Right kidney (tissue), 1 donor: ENCODE measurements at regions not wholly inside any gene's neighbourhood (a gene's known extent, or its start where the extent isn't known, plus 50 kb on each side); places are given as distances from the start of the nearest gene placed in this dataset.

Source experiments
- DNase-seq: peaks from one replicate; pipeline ENCODE4 v3.0.0-alpha.2; 2016

DNA sequence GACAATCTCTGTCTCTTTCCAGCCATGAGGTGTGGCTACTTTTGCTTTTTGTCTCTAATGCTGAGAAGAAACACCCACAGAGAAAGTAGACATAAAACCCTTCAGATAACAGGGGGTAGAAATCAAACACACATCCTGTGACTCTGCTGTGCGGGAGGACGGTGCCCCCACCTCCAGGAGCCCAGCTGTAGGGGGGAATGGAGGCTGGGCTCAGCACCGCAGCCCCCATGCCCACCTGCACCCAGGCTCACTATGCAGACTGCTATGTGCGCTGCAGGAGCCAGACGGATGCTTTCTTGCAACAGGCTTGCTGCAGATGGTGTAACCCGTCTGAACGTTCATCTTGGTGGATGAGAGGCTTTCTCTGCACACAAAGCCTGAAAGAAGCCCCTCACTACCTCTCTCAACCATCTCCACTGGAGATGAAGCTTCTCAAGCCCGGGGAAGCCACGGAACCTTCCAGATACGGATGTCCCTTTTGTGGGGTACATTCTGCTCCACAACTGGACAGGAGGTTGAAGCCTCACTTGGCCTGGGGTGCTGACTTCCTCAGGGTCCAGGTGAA, 207.2 kb downstream of the GADD45G start:
- no peak for DNase-seq

DNA sequence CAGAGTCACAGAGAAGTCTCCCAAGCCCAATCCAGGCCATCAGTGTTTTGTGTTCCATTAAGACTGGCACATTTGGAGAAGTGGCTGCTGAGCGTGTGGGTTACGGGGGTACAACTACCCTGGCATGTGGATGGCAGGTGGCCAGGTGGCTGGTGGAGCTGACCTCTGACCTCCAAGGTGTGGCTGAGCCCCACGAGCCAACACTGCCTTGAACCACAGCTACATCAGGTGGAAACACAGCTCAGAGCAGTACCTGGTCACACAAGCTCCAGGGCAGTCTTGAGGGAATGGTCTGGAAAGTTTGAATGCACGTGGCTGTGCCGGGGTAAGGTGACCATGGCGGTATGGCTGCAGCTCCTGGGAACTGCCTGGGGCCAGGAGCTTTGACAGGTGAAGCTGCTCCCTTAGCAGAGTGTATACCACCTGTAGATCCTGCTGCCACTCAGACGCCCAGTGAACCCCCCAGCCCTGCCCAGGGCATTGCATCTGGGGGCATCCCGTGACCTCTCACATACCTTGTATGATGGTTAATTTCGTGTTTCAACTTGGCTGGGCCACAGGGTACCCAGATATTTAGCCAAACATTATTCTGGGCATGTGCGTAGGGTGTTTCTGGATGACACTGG, 207.9 kb downstream of the GADD45G start:
- DNase-seq, result no peak

DNA sequence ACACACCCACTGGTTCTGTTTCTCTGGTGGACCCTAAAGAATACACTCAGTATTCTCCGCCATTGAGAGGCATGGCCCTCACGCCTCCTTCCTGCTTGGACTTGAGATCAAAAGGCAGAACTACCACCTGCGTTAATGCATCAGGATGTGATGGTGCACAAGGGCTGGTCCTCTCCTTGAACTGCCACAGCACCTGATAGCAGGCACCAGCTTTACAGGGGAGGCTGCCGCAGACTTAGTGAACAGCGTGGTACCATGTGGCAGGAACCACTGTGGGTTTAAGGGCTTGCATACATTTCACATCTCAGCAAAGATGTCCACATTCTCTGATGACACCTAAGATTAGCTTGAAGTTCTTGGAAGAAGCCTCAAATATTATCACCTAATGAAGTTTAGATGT, 208.7 kb downstream of the GADD45G start:
- DNase-seq, result no peak

DNA sequence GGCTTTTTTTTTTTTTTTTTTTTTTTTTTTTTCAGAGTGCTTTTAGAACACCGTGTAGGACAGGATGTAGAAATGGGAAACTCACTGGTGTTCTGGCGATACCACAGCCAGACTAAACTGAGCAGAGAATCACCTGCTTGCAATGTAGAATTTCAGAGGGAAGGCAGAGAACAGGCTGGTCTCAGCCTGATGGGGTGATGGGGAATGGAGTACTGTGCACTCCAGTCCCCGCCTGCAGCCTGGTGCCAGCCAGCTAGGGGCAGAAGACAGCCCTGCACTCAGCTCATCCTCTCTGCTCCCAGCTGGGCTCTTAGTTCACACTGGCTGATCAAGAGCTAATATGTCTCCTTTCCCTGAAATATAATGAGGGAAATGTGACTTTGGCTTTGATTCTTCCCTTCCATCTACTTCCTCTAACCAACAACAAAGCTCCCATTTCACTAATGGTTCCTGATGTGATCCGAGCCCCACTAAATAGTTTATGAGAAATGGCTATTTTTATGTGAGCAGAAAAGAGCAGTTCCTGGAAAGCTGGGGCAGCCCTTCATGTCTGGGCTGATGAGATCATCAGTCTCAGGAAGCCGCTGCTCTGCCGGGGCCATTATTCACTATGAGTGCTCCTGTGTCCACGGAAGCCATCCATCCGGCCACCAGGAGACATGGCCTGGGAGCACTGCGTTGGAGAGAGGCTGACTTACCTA, 209.7 kb downstream of the GADD45G start:
- DNase-seq, result peak; percentile 40

DNA sequence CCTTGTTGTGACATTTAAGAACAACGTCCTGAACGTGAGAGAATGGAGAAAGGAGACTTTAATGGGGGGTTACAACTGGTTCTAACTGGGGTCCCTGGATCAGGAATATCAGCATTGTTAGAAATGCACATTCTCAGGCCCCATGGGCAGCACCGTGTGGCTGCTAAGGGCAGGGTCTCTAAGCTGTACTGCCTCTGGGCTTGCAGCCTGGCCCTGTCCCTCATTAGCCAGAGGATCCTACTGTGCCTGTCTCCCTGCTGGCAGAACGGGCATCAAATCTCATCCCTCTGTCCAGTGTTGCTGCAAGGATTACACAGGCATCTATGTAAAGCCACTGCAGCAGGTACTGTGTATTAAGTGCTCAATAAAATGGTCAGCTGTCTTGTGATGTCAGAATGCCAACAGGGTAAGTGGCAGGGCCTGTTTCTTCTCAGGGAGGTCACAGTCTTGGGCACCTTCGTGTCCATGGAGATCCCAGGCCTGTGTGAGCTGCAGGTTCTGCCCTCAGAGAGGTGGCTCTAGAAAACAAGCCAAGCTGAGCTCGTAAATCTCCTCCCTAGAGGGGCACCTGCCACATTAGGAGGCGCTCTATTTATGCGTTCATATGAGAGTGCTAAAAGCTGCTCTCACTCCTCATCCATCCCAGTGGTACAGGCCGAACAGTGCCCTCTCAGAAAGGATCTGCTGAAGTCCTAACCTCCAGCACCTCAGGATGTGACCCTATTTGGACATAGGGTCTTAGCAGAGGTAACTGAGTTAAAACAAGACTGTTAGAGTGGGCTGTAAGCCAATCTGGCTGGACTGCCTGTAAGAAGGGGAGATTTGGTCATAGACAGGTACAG, 210.5 kb downstream of the GADD45G start:
- DNase-seq, result no peak

DNA sequence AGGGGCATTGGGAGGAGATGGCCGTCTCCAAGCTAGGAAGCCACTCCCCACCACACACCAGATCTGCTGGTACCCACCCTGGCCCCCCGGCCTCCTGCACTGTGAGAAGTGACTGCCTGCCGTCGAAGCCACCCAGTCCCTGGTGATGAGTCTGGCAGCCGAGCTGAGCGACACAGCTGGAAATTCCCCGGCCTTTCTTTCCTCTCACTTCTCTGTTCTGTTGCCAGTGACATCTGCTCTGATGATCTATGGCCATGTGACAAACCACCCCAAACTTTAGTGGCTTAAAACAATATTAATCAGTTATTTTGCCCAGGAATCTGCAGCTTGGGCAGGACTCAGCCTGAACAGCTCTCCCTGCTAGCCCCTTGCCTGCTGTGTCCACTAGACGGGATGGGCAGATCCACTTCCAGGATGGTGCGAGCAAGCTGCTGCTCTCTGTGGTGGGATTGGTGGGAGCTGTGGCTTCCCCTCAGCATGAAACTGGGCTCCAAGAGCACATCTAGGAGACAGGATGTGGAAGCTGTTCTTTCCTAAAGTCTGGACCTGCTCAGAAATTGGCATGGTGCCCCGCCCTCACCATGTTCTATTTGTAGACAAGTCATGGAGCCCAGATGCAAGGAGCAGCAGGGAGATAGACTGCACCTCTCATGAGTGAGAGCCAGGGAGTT, 211.2 kb downstream of the GADD45G start:
- no peak for DNase-seq

DNA sequence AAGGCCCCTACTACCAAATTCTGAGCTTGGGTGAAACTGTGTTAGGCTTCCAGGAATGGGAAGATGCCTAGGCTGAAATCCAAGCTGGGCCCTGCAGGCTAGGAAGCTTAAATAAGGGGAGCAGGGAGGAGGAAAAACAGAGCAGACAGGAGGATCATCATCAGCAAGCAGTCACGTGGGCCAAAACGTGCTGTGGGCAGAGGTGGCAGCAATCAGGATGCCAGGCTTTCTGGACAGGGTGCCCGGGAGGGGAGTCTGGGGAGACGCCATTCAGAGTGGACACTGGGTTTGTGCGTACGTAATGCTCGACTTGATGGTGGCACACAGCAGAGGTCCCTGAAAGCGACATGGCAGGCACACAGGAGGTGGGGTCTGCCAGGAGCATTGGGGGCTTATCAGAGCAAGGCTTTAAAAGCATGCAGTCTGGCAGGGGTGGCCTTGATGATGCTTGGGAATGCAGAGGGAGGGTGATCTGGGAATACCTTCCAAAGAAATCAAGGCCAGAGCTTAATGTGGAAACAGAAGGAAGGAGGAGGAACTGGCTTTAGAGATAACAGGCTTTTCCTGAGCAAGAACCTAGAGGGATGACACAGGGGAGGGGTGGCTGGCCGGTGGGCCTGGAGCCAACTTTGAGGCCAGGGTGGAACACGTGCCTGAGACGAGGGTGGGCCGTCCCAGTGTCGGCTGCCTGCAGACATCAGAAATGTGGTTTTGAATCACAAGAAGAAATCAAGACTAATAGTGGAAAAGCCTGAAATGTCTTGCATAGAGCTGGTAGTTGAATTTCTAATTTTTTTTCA, 212.5 kb downstream of the GADD45G start:
- DNase-seq, result no peak

DNA sequence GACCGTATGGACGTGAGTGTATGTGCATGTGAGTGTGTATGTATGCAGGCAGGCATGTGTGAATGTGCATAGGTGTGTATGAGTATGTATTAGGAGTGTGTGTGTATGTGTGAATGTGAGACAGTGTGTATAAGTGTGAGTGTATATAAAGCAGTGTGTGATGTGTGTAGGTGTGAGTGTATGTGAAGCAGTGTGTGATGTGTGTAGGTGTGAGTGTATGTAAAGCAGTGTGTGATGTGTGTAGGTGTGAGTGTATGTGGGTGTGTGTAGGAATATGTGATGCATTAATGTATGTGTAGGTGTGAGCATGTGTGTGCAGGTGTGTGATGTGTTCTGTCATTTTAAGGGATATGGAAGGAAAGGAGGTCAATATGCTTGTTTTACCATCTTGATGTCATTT, 215.5 kb downstream of the GADD45G start:
- DNase-seq, result no peak

DNA sequence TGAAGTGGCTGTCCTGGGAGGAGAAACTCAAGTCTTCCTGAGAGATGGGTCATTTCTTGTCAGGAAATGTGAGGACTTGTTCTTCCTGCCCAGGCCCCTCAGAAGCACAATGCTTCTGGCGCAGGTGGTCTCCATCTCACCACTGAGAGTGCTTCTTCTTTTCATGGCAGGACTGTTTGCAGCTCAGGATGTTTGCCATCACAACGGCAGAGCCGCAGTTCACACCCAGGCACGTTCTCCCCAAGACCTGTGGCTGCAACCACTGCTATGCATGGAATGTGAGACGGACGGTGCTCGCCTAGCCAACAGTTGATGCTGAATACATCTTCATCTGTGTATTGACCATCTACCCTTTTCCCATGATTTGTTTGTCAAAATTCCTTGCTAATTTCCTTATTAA, 216.3 kb downstream of the GADD45G start:
- no peak for DNase-seq

DNA sequence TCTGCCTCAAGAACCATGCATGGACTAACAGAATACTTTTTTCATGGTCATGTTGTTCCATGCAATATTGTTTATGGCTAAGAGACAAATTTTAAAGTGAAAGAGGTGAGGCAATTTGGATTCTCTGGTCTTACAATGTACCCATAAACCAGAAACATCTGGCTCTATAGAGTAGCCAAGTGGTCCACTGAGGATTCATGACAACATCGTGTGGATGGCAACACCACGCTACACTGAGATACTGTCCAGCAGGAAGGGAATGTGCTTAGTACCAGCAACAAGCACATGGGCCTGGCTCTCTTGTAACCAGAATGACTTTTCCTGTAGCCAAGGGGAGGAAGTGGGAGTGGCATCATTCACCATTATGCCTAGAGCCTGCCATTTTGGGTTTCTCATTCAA, 218.2 kb downstream of the GADD45G start:
- no peak for DNase-seq

DNA sequence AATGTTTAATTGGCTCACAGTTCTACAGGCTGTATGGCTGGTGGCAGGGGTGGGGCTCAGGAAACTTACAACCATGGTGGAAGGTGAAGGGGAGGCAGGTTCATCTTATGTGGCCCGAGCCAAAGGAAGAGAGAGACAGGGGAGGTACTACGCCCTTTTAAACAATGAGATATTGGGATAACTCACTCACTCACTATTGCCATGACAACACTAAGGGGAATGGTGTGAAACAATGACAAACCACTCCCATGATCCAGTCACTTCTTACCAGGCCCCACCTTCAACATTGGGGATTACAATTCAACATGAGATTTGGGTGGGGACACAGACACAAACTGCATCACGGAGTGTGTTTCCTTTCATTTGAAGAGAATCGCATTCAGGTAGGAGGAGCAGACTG, 220.9 kb downstream of the GADD45G start:
- no peak for DNase-seq

DNA sequence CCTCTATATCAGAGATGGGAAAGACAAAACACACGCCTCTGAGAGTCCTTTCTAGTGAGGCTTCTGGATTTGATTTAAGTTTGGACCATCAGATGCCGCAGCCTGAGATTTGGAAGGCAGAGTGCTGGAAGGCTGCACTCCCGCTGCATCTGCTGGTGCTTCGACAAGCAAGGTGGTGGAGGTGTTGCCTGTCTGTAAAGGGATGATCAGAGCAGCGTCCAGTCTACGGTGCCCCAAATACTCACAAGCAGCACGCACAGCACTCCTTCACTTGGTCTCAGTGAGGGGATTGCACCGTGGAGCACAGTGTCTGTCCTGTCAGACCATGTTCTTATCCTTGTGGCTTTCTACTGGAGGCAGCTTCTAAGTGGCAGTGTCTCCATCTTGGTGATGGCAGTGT, 221.4 kb downstream of the GADD45G start:
- no peak for DNase-seq

DNA sequence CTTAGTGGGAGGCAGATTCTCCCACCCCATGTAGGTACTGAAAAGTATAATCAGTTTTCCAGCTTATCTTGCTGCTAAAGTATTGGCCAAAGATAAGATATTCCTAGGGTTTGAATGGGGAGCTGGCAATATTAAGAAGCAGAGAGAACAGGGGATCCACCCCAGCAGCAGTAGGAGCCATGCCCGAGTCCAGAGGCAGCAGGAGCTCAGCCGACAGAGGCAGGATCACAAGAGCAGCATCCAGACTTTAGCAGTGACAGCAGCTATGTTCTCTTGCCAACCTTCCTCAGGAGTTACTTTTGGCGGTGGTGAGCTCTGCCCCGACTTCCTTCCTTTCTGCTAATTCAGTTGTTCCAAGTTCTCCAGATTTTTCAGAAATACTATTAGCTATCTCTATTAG, 224.5 kb downstream of the GADD45G start:
- no peak for DNase-seq

DNA sequence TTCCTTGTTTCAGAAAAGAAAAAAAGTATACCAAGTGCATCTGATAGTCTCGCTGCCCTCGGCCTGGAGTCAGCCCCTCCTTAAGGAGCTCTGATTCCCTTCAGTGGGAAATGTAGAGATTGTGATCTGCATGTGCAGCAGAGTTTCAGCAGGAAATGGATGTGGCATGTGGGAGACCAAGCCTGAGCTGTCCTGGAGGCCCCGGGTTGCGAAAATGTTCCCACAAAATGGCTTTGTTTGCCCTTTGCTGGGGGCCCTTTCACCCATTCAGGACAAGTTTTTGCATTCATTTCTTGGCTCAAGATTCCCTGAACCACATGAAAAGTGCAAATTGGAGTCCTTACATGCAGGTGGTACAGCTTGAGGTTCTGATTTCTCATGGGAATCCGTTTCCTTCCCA, 230.9 kb downstream of the GADD45G start:
- DNase-seq, result no peak

DNA sequence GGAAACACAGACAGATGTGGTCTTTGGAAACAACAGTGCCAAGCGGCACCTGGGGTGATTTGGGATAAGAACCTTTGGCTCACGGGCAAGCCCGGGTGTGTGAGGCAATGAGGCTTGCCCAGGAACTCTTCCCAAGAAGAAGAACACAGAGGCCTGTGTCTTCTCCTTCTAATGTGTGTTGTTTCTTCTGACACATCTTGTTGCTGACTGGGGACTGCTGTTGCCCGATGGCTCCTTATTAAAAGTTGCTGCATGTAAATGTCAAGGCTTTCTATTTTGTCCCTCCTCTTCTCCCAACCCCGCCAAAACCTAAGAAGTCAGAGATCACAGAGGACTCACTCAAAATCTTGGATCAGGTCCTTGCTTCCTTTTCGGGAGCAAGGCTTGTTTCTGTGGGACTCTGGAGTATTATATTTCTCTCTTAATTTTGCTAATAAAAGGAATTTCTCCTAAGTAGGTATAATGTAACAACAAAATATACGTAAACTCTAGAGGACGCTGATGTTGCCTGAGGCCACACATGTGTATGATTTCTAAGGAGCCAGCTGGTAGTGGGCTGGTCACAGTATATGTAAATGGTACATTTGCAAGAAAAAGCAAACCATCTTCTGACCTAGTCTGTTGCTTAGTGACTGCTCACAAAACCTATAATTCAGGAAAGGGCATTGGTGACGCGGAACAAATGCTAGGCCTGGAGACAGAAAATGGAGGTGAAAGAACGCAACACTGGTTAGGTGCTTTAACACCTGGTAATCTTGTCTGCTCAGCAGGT, 232.5 kb downstream of the GADD45G start:
- no peak for DNase-seq

DNA sequence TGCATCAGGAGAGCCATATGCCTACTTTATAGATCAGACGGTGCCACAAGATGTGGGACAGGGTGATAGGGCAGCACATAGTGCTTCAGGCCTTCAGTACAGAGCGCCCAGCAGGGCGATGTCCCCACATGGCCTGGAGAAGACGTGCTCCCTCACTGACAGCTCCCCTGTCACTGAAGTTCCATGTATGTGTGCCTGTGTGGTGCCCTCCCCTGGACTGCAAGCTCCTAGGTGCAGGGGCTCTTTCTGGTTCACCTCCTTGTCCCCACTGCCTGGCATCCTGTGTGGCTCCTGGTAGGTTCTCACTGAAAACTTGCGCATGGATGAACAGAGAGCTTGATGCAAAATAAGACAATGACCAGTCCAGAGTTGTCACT, 233.1 kb downstream of the GADD45G start:
- DNase-seq, result no peak

DNA sequence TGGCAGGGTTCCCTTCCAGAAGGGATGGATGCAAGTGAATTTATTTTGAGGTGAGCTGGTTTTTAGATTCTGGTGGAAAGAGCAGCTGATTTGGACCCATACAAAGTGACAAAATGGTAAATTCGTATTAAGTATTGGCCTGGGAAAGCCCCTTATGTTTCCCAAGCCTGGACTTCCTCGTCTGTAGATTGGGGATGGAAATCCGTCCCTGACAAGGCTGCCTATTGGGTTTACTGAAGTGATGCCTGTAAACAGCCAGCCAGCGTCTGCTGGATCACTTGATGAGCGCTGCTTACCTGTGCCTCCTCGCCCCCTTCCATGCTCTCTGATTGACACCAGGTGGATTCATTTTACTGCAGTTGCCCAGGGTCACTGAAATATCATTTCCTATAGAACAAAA, 233.8 kb downstream of the GADD45G start:
- no peak for DNase-seq

DNA sequence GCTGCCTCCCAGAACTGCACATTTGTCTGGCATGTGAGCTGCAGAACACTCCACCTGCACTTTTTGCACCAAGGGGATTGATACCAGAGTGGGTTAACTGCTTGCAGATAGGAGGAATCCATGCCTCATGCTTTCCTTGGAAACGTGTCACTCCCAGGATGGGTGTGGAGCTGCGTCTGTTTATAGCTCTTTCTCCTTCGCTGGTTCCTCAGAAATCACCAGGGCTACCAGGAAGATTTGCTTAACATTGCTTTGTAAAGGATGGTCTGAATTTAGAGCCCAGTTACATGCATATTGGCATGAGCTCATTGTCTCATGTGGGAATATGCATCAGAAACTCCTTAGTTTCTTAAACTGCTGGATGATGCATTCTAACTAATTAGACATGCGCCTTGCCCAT, 234.6 kb downstream of the GADD45G start:
- no peak for DNase-seq

DNA sequence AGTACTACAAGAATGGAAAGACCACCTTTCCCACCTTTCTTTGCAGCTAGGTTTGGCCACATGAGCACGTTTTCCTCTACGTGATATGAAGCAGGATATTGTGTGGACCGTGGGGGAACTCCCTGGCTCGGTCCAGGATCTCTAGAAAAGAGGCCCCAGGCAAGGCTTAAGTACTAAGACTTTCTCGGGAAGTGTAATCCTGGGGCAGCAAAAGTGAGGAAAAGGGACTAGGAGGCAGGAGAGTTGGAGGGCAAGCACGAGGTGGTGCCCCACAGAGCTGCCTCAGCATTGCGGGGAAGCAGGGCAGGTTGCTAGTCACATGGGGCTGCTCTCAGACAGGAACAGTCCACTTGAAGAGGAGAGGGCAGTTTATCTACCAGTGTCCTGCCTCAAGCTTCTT, 235.1 kb downstream of the GADD45G start:
- DNase-seq, result no peak

DNA sequence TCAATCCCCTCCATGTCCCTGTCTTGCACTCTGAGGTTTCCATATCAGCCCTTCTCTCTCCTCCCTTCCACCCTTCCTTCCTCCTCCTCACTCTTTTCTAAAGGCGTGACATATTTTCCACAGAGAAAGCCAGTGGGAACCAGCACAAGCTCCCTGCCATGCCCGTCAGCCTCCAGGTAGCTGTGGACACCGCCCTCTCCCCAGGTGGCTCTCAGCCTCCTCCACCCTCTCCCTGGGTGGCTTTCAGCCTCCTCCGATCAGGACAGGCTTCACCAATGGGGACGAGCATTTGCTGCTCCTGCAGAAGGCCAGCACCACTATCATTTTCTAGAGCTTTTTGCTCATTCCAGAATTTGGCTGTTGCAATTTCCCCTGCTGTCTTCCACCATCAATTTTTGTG, 236.6 kb downstream of the GADD45G start:
- no peak for DNase-seq

DNA sequence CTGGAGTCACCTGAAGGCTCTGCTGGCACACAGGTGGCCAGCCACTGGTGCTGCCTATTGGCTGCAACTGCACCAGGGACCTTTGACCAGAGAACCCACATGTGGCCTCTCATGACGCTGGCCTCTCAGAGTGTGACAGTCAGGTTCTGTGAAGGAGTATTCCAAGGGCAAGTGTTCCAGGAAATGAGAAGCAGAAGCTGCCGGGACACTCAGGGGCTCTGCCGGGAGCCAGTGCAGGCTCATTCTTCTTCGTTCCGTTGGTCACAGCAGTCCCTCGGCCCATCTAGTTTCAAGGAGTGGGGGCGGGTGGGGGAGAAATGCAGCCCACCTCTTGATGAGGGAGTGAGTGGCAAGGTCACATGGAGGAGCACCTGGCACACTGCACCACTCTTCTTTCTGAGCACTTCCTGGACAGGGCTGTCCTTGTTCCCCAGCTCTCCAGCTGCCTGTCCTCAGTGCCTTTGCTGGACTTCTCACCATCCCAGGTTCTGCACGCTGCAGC, 237.5 kb downstream of the GADD45G start:
- DNase-seq, result peak; percentile 23
